VCaP (cell line): ENCODE measurements at regions not wholly inside any gene's neighbourhood (a gene's known extent, or its start where the extent isn't known, plus 50 kb on each side); places are given as distances from the start of the nearest gene placed in this dataset.
A peak's percentile ranks its signal among the peaks of the same experiment; 100 is the strongest.

Experiments used
- H3K27ac ChIP-seq: fragments of 450-650 bp; 2 replicates; pipeline ENCODE4 v1.5.1; 2017
- CTCF ChIP-seq: fragments of 450-650 bp; conservative IDR thresholded peaks from 2 replicates; pipeline ENCODE4 v1.5.1; 2017; ENCODE audit warnings: mild to moderate bottlenecking, moderate library complexity

GRCh38 chr14:37650356-37651037 lies 55.1 kb downstream of the TTC6 start:
- peak overlapping the region; percentile 80 for H3K27ac ChIP-seq
- TF ChIP-seq CTCF, result no peak

GRCh38 chr14:37652042-37652441 lies 56.6 kb downstream of the TTC6 start:
- no peak for TF ChIP-seq CTCF

GRCh38 chr14:37655418-37655817 lies 60.0 kb downstream of the TTC6 start:
- no peak overlapping the region for H3K27ac ChIP-seq
- no peak for TF ChIP-seq CTCF

More at GRCh38 chr14:37652042-37652441, 56.6 kb downstream of the TTC6 start:
- peak overlapping the region; percentile 30; the same call in 1 of the 2 replicates for H3K27ac ChIP-seq

- TF ChIP-seq CTCF, result no peak
- peak overlapping the region; percentile 18; the same call in 1 of the 2 replicates for H3K27ac ChIP-seq
These were observed 62.7 kb downstream of the TTC6 start for GRCh38 chr14:37658156-37658555.

GRCh38 chr14:37663498-37663897 lies 68.1 kb downstream of the TTC6 start:
- TF ChIP-seq CTCF, result no peak
- no peak overlapping the region for H3K27ac ChIP-seq

- no peak overlapping the region for H3K27ac ChIP-seq
- no peak for TF ChIP-seq CTCF
These were observed 70.0 kb downstream of the TTC6 start for GRCh38 chr14:37665479-37665878.

GRCh38 chr14:37665951-37666350 lies 70.5 kb downstream of the TTC6 start:
- no peak for TF ChIP-seq CTCF
- H3K27ac ChIP-seq, result no peak overlapping the region
